EH (cell line): ENCODE measurements at regions not wholly inside any gene's neighbourhood (a gene's known extent, or its start where the extent isn't known, plus 50 kb on each side); places are given as distances from the start of the nearest gene placed in this dataset.
A peak's percentile ranks its signal among the peaks of the same experiment; 100 is the strongest.

Source experiments
- DNase-seq: peaks from one replicate; pipeline ENCODE4 v3.0.0-alpha.2; 2015; ENCODE audit warnings: low read depth

DNA sequence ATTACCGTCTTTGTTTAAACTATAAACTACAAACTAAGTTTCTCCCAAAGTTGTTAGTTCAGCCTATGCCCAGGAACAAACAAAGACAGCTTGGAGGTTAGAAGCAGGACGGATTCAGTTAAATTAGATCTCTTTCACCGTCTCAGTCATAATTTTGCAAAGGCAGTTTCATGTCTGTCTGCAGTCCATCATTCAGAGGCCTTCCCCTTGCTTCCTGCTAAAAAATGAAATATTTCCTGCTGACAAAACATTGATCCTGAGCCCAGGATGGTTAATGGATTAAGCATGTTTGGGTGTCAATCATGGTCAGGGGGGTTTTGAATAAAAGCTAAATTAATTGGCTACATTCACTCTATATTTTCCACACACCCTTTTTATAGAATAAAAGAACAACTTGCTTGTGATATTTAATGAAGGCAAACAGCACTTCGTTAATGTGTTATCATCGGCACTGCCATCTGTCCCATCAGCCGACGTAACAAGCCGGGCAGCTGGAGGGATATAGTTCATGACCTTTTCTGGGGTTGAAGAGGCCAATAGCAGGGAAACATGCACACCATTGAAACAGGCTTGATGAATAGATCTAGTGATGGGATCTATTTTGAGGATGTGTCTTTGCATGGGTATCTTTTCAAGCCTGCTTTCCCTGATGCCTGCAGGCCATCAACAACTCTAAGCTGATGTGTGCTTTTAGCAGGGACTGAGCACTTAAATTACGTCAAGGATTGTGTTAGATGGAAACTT is 521.3 kb upstream of the TMEM132C start:
- DNase-seq, result no peak

DNA sequence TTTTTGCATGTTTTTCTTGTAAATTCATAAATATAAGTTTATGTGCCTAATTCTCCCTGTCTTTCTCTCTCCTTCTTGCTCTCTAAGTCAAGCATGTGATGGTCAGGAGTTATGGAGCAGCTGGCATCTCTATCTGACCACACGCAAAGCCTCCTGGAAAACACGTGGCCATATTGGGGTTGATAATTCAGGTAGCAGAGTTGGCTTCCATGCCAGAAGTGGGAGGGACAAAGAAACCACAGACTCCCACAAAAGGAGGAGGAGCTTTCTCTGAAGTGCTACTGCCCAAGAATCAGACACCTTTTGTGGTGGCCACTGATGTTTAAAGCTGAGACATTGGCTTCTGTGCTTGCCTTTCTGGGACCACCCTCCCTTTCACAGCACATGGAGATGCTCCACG is 517.6 kb upstream of the TMEM132C start:
- no peak for DNase-seq

DNA sequence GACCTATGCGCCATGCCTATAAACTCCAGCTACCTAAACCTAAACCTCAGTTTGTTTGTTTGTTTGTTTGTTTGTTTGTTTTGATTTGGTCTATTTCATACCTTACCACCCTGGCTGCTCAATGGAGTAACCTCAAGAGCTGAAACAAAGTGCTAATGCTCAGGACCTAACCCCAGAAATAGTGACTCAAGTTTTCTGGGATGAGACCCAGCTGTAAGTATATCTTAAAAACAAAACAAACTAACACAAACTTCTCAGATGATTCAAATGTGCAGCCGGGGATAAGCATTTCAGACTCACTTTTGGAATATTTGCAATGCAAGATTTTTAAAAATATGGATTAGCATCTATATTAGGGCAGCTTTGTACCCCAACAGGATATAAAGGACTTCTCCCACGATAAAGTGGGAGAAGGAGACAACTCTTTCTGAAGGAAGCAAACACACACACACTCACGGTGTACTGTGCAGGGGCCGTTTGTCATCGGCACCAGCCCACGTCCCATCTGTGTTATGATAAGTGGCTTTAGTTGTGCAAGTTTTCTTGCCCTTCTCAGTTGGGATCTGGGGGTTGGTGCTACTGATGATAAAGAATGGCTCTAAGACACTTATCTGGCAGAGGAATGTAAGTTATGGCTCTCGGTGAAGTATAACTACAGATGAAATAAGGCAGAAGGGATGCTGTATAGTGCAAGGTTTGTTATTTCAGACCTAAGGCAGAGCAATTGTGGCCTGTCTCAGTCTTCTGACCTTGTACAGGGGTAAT is 516.7 kb upstream of the TMEM132C start:
- no peak for DNase-seq

DNA sequence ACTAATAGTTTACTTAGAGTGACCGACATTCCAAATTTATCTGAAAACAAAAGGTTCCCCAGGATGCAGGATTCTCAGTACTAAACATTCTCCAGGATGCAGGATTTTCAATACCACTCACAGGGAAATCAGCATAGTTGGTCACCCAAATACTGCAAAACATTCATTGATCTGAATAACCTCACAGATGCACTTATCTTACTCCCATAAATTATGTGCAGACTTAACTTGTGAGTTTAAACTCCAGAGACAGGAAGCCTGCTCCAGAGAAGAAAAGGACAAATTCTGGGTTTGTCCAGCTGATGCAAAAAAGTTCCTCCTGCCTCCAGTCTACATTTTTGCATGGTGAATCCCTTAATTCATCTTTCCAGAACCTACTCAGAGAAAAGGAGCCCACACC is 514.2 kb upstream of the TMEM132C start:
- DNase-seq, result no peak

DNA sequence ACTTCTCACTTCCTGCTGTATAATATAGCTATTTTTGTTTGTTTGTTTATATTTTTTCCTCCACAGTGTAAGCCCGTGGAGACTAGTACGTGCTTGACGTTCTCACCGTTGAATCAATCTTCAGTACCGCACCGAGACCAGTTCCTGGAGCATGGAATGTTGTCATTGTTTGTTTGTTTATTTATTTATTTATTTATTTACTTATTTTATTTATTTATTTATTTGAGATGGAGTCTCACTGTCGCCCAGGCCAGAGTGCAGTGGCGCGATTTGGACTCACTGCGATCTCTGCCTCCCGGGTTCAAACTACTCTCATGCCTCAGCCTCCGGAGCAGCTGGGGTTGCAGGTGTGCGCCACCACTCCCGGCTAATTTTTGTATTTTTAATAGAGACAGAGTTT is 506.6 kb upstream of the TMEM132C start:
- no peak for DNase-seq

DNA sequence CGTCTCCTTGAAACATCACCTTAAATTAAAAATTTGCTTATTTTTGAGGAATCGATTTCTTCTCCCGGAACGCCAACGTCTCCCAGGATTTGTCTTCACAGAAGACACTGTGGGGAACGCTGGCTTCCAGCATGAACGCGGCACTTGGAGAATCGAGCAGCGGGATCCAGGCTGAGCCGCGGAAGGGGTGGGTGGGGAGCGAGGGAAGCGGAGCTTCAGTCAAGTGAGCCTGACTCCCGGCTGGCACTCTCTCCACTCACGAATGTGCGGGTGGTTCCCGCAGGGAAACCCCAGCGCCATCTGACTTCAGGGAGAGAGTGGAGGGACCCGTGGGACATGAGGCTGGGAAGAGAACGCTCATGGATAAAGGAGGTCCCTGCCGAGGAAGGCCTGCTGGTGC is 506.0 kb upstream of the TMEM132C start:
- DNase-seq, result no peak

DNA sequence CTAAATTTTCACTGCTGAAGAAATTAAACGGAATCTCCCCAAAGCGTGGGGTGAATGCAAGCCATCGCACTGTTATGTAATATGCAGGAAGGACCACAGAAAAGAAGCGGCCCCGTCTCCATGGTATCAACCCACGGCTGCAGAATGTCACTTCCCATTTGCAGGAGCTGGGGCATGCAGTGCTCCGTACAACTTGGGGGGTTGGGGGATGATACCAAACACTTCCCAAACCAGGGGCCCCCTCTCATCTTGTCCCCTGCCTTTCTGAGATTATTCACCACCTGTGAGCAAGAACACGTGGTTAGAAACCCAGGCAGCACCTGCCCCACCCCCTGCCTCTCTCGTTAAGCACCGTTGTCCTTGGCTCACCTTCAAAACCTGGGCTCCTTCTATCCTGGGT is 505.1 kb upstream of the TMEM132C start:
- DNase-seq, result no peak

DNA sequence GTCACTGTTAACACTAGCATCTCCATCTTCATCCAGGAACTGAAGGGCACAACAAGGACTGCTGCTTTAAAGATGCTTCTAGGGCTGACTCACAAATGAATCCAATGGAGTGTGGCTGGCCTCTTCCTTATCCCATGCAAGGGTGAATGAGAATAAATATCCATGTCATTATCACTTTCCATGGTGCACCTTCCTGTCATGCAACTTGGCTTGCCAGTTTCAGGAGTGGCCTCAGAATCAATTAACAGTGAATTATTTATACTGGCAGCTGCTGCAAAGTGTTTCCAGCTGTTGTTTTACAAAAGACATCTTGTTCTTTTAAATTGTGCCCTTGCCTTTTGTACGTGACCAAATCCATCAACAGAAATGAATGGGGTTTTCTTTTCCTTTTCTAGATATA is 499.3 kb upstream of the TMEM132C start:
- DNase-seq, result no peak

DNA sequence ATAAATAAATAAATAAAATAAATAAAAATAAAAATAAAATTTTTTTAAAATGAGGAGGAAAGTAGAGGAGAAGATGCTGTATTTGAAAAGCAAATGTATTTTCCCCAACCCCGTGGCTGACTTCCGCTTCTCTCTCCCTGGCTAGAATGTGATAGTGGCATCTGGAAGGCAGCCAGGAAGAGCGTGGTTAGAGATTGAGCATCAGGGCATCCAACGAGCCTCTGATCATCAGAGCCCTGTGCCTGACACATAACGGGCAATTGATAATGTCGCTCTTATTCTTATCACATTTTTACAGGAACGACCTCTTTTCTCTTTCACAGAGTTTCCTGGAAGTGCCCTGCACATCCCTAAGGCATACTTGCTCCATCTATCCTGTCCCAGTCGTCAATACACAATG is 496.9 kb upstream of the TMEM132C start:
- DNase-seq, result no peak

DNA sequence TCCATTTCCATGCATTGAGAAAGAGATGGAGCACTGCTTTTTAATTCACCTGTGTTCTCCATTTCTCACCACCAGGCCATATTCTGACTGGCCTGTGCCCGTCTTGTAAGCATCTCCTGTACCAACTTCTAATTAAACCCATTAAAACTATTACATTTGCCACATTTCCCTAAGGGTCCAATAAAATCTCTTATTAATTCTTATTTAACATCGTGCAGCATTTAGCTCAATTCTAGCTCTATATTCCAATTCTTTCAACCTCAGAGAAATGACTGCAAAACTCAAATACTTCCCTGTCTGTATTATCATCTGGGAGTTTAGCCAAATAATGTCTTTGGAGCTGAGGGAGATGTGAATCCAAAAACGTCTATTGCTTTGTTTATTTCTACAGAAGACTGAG is 495.4 kb upstream of the TMEM132C start:
- DNase-seq, result no peak

DNA sequence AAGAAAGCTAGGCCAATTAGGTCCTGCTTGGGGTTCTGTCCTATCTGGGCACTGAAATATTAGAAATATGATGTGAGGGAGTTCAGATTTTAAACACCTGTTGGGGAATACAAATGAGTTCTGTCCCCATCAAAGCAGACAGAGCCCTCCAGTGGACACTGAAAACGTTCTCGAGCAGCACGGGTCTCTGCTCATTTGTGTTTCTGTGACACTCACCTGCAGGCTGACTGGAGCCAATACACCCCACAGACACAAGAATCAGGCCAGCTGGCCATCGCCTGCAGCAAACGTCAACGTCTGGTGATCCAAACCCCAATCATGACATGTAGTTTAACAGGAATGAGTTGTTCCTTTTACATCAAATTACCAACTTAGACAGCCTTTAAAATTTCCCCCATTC is 493.4 kb upstream of the TMEM132C start:
- DNase-seq, result no peak

DNA sequence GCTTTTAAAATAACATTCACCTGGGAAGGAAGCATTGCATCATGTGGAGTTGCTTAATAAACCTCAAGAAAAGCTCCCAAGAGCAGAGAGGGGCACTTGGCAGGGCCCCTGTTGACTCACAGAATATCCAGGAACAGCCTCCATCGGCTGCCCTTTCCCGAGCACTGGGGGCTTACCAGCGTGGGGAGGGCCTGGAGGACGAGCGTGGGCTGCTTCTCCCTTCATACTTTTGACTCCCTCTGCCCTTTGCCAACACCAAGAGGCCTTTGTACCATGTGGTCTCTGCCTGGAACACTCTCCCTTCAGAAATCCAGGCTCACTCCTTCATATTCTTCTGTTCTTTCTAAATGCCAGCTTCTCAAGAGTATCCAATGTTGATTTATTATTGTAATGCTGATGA is 492.1 kb upstream of the TMEM132C start:
- no peak for DNase-seq

DNA sequence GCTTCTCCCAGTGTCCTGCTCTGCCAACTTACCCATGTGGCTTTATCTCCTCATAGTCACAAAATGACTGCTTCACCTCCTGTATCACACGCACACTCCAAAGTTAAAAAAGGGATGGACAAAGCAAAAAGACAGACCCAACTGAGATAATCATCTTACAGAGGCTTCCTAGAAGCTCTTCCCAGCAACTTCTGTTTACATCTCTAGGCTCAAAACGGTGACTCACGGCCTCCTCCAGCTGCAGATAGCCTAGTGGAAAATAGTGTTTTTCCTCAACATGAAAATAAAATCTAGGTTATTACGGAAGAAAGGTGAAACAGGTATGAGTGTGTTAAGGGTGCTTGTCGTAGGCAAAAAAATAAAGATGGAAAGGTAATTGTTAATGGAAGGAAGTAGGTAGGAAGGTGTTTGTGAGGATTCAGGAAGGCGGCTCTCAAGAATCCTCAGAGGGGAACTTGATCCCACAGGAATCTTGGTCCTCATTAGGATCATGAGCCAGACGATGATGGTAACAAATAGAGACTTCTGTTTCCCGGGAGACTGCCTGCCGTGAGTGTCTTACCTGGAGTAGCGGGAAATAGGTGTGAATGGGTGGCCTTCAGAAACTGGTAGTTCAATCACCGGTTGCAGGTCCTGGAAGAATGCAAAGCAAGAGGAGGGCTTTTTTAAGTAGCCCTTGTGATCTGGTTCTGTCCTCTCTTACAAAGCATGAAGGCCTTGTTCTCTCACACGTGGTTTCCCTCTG is 487.5 kb upstream of the TMEM132C start:
- peak; percentile 43 for DNase-seq

DNA sequence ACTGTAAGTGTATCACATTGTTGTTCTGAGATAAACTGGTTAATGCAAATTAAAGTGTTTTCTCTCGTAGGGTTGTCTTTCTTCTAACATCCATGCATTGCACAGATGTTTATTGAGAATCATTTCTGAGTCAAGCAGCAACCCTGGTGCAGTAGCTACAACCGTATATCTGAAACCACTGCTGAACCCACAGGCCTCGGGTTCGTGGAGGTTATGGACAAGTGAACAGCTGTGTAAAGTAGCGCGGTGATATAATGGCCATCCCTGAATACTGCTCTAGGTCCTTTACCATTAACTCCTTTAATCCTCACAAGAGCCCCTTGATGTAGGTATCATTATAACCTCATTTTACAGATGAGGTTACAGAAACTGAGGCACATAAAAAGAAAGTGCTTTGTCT is 486.1 kb upstream of the TMEM132C start:
- DNase-seq, result no peak

DNA sequence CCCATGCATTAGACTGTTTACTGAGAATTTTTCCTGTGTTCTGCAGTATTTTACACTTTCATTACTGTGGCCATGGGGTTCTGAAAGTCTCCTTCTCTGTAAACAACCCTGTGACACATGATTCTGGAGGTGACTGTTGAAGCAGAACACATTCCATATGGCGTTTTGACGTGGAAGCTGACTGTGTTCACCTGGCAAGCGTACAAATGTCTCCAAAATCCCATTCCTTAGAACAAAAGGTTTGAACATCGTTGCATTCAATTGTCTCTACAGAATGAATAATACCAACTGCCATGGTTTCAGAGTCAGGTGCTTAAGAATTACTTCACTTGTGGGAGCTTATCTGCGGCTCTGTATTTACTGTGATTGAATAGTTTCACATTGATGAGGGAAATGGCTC is 485.6 kb upstream of the TMEM132C start:
- DNase-seq, result no peak

DNA sequence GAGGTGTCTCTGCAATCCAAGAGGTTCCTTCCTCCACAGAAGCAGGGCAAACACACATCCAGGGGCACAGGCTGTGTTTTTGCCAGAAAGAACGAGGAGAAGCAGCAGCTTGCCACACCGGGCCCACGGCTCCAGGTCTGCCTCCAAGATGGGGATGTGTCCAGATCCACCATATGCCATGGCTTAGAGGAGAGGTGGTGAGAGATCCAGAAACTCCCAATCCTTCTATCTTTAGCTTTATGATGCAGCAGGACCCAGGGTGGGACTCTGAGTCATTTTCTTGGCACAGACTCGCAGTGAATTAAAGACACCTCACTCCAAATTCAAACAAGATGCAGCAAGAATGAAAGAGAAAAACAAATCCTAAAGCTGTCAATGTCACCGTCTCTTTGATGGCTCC is 481.4 kb upstream of the TMEM132C start:
- peak; percentile 73 for DNase-seq

DNA sequence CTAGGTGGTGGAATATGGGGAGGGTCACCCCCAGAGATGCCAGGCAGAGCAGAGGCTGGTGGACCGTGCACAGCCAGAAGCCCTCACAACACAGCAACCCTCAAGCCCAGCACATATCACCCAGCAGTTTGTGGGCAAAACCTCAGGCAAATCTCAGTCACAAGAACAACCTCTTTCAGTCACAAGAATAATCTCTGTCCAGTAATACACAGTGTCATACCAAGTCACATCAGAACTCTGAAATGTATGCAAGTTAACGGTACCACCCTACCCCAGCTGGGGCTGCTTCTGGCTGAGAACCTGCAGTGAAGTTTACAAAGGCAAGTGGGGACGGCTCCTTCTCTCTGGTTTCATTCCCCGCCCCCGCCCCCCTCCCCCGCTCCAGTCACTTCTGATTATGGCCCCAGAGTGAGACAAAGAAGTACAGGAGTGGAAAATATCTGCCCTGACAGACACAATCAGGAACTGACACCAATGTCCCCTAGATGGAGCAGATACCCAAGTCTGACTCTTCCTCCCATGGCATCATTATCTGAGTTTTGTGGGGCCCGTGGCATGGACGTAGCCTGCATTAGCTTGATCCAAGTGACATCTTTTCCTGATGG is 480.9 kb upstream of the TMEM132C start:
- DNase-seq, result no peak

DNA sequence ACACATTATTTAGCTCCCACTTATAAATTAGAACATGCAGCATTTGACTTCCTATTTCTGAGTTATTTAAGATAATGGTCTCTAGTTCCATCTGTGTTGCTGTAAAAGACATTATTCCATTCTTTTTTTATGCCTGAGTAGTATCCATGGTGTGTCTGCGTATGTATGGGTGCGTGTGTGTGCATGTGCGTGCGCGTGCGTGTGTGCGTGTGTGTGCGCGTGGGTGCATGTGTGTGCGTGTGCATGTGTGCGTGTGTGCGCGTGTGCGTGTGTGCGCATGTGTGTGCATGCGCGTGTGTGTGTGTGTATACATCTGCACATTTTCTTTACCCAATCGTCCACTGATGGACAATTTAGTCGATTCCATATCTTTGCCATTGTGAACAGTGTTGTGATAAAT is 479.4 kb upstream of the TMEM132C start:
- no peak for DNase-seq

DNA sequence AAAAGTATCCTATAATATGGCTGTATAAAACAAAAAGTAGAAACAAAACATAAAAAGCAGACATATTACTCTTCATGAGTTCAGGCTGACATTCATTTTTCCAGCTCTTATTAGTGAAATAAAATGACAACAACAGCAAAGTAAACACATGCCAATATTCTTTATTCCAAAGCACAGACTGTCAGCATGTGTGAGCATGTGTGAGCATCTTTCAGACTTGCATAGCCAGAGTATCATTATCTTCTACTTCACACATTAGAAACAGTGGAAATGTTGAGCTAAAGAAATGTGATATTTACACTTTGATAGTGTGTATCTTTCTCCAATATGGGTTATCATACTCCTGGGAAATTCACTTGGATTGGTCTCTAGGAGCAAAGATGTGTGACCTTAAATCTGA is 476.6 kb upstream of the TMEM132C start:
- no peak for DNase-seq

DNA sequence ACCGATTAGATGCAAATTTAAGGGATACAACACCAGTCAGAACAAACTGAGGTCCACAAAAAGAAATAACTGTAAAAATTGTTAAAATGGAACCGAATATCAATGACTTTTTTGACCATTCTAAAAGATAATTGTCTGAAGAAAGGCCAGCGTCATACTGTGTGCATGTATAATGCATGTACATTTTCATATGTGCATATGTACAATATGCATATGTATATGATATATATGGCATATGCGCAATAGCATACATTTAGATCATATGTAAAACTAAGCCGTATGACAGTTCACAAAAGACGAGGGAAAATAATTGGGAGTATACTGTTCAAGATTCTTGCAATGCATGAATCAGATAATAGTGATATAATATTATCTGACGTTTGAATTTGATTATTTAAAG is 475.8 kb upstream of the TMEM132C start:
- DNase-seq, result no peak

DNA sequence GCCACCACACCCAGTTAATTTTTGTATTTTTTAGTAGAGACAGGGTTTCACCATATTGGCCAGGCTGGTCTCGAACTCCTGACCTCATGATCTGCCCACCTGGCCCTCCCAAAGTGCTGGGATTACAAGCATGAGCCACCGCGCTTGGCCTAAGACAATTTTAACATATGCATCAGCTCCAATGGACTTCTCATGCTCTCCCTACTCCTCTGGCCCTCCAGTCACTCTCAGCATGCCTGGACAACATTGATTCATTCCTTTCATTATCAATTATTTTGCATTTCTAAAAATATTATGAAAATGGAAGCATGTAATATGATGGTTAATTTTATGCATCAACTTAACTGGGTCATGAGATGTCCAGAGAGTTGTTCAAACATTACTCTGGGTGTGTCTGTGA is 469.1 kb upstream of the TMEM132C start:
- no peak for DNase-seq

DNA sequence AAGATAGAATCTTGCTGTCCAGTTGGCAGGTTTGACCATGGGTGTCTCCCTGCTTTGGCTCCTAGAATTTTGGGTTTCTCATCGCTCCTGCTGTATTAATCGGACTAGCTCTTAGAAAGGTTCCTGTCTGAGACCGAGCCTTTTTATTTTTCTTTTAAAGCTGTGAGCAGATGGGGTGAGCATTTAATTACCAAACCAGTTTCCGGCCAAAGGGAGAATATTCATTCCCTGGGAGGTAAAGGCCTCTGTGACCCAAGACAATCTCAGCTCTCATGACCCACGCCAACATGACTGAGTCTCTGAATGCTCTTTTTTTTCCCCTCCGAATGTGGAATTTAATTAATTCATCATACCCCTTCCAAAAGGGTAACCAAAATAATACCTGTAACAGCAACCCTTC is 464.7 kb upstream of the TMEM132C start:
- no peak for DNase-seq

DNA sequence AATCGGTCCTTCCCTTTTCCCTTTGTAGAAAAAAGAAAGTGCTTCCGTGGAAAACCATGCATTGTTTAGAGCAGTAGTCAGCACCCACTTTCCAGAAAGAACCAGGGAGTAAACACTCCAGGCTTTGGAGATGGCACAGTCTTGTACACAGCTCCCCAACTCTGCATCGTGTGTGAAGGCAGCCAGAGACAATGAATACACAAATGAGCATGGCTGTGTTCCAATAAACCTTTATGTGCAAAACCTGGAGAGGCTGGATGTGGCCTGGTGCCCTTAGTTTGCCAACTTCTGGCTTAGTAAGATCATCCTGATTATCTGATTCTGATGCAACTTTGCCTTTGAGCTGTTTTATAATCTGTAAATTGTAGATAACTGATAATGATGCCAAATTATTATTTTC is 463.4 kb upstream of the TMEM132C start:
- peak; percentile 14 for DNase-seq
